Esophagus muscularis mucosa (tissue), 4 donors: ENCODE measurements at regions not wholly inside any gene's neighbourhood (a gene's known extent, or its start where the extent isn't known, plus 50 kb on each side); places are given as distances from the start of the nearest gene placed in this dataset.

Experiments used
- DNase-seq: peaks from one replicate; pipeline ENCODE4 v3.0.0-alpha.2; 2017; ENCODE audit errors: extremely low spot score
- H3K27ac ChIP-seq, 4 donors: fragments of 200-600 bp; sonication (generic); replicated peaks in 1 of 4; 1 replicate in 3 of 4; 2 replicates in 1 of 4; pipeline ENCODE4 v1.5.1; 2016 to 2019; ENCODE audit warnings: mild to moderate bottlenecking in 1 of 4
- H3K27me3 ChIP-seq, 4 donors: fragments of 200-600 bp; sonication (generic); one replicate each; pipeline versions ENCODE4 v1.5.1 to v1.6.0; 2016 to 2019
- H3K36me3 ChIP-seq, 4 donors: fragments of 200-600 bp; sonication (generic); one replicate each; pipeline ENCODE4 v1.5.1; 2016 to 2019
- H3K4me1 ChIP-seq, 4 donors: fragments of 200-600 bp; sonication (generic); one replicate each; pipeline ENCODE4 v1.5.1; 2016 to 2019
- H3K4me3 ChIP-seq, 4 donors: fragments of 200-600 bp; sonication (generic); 1 replicate in 2 of 4; 2 replicates in 2 of 4; pipeline ENCODE4 v1.5.1; 2016 to 2019; ENCODE audit warnings: mild to moderate bottlenecking in 4 of 4, moderate library complexity in 1 of 4
- H3K9me3 ChIP-seq, 4 donors: fragments of 200-600 bp; sonication (generic); 1 replicate in 3 of 4; 2 replicates in 1 of 4; pipeline ENCODE4 v1.5.1; 2016 to 2019
- CTCF ChIP-seq, 3 experiments: fragments of 200-600 bp in 2 of 3; fragments of 450-650 bp in 1 of 3; sonication (generic) in 2 of 3; IDR thresholded peaks; one replicate each; pipeline ENCODE4 v1.5.1; 2017 to 2019; ENCODE audit warnings: antibody characterized with exemption in 3 of 3, mild to moderate bottlenecking in 2 of 3, moderate library complexity in 1 of 3
- EP300 ChIP-seq: sonication (generic); formaldehyde crosslinking; IDR thresholded peaks from one replicate; pipeline ENCODE4 v1.6.1; 2017; ENCODE audit warnings: antibody characterized with exemption
- POLR2A ChIP-seq: fragments of 450-650 bp; IDR thresholded peaks from one replicate; pipeline ENCODE4 v1.6.1; 2017; ENCODE audit warnings: antibody characterized with exemption, moderate library complexity, mild to moderate bottlenecking, low read depth
- POLR2AphosphoS5 ChIP-seq, 2 donors: sonication (generic); formaldehyde crosslinking; IDR thresholded peaks; one replicate each; pipeline ENCODE4 v1.6.1; 2017; ENCODE audit warnings: antibody characterized with exemption in 2 of 2
- WGBS: methylation state at CpG from one replicate; pipeline ENCODE4 v1.1.5; 2018; 5-methylcytosine and 5-hydroxymethylcytosine counted together
- intact Hi-C: fragments of 100-400 bp; cut with DNase I; formaldehyde crosslinking; loops from one replicate; pipeline ENCODE4 v1.15.1; 2023

- peaks cover 0 to 29% (median 0%) of the 10 kb centered on the region in 4 donors for H3K27me3 ChIP-seq
- no peak overlapping the region for H3K27ac ChIP-seq
- H3K36me3 ChIP-seq: no peaks in the 10 kb centered on the region
- no peak overlapping the region for H3K4me3 ChIP-seq
- no peaks in the 10 kb centered on the region for H3K4me1 ChIP-seq
- DNase-seq: no peak
- intact Hi-C loops: no loop called here
- H3K9me3 ChIP-seq: no peaks in the 10 kb centered on the region
- 76% methylated on average over 9 of the region's 9 CpGs for WGBS
- TF ChIP-seq POLR2AphosphoS5 (IDR thresholded peaks at IDR 0.05): no peak
- TF ChIP-seq POLR2A: no peak
- TF ChIP-seq CTCF (IDR thresholded peaks at IDR 0.05): no peak
- no peak for TF ChIP-seq EP300
Observed at GRCh38 chr12:108066583-108067577, 62.2 kb upstream of the WSCD2 start.

- no peak overlapping the region for H3K27ac ChIP-seq
- H3K4me1 ChIP-seq: no peaks in the 10 kb centered on the region
- no peak for DNase-seq
- no peak overlapping the region for H3K4me3 ChIP-seq
- no peaks in the 10 kb centered on the region for H3K36me3 ChIP-seq
- WGBS: 57% methylated on average over 5 of the region's 5 CpGs
- peaks cover 0 to 34% (median 0%) of the 10 kb centered on the region in 4 donors for H3K27me3 ChIP-seq
- TF ChIP-seq POLR2A: no peak
- no peak for TF ChIP-seq POLR2AphosphoS5 (IDR thresholded peaks at IDR 0.05)
- TF ChIP-seq EP300: no peak
- TF ChIP-seq CTCF (IDR thresholded peaks at IDR 0.05): no peak
- no peaks in the 10 kb centered on the region for H3K9me3 ChIP-seq
- intact Hi-C loops: no loop called here
Observed at GRCh38 chr12:108069651-108070165, 59.4 kb upstream of the WSCD2 start.

DNA sequence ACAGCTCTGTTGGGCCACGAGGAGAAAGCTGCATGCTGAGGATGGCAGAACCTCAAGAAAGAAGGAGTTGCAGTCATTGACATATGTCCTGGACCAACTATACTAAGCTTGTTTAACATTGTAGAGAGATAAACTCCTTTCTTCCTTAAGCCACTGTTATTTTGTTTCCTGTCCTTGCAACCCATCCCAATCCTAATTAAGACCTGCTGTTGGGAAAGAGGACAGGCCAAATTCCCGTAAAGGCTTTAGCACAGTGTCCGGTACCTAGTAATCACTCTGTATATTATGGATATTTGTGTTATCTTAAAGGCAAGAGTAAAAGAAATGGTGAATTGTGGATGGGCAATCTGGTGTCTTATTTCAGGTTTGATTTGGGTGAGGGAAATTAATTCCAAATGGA, 53.5 kb upstream of the WSCD2 start:
- peaks cover 0 to 32% (median 0%) of the 10 kb centered on the region in 4 donors for H3K27me3 ChIP-seq
- H3K27ac ChIP-seq: no peak overlapping the region
- no peak for DNase-seq
- H3K9me3 ChIP-seq: no peaks in the 10 kb centered on the region
- H3K4me3 ChIP-seq: no peak overlapping the region
- 80% methylated on average over 3 of the region's 3 CpGs for WGBS
- H3K36me3 ChIP-seq: no peaks in the 10 kb centered on the region
- intact Hi-C loops: no loop called here
- TF ChIP-seq EP300: no peak
- no peak for TF ChIP-seq POLR2A
- no peak for TF ChIP-seq CTCF (IDR thresholded peaks at IDR 0.05)
- no peak for TF ChIP-seq POLR2AphosphoS5 (IDR thresholded peaks at IDR 0.05)
- H3K4me1 ChIP-seq: no peaks in the 10 kb centered on the region

DNA sequence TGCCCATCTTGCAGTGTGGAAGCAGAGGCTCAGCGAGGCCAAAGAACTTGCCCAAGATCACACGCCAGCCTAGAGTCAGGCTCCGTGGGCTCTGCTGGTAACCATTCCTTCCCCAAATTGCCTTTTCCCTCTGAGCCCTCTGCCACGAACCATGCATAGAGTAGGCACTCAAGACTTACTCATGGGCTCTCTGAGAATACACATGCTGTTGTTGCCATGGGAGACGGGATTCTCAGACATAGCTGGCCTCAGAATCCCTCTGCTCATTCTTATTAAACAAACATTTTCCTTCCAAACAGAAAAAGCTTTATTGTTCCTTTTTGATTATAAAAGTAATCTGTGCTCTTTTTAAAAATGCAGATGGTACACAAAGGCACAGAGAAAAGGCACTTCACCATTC, 52.5 kb upstream of the WSCD2 start:
- Histone ChIP-seq H3K27me3 (peaks cover 0 to 22% (median 0%) of the 10 kb centered on the region in 4 donors), H3K36me3 (no peaks in the 10 kb centered on the region), H3K4me3 (no peak overlapping the region), H3K27ac (no peak overlapping the region), H3K4me1 (no peaks in the 10 kb centered on the region), H3K9me3 (no peaks in the 10 kb centered on the region)
- TF ChIP-seq POLR2A (no peak), CTCF (IDR thresholded peaks at IDR 0.05) (no peak), POLR2AphosphoS5 (IDR thresholded peaks at IDR 0.05) (no peak), EP300 (no peak)
- WGBS: 79% methylated on average over 5 of the region's 5 CpGs
- DNase-seq: no peak
- intact Hi-C loops: no loop called here
